Testis (tissue), 2 donors: ENCODE measurements at regions not wholly inside any gene's neighbourhood (a gene's known extent, or its start where the extent isn't known, plus 50 kb on each side); places are given as distances from the start of the nearest gene placed in this dataset.

Experiments used
- CTCF ChIP-seq, 3 experiments: fragments of 450-650 bp in 2 of 3; fragments of 200-600 bp in 1 of 3; sonication (generic) in 1 of 3; IDR thresholded peaks; one replicate each; pipeline ENCODE4 v1.5.1; 2016 to 2019; ENCODE audit warnings: antibody characterized with exemption in 3 of 3, mild to moderate bottlenecking in 2 of 3, moderate library complexity in 1 of 3
- POLR2A ChIP-seq: fragments of 450-650 bp; IDR thresholded peaks from one replicate; pipeline ENCODE4 v1.6.1; 2017; ENCODE audit warnings: antibody characterized with exemption, mild to moderate bottlenecking, moderate library complexity

- TF ChIP-seq CTCF (IDR thresholded peaks at IDR 0.05) (no peak), POLR2A (no peak)
Measured at GRCh38 chr6:166019214-166019613, 148.4 kb downstream of the TBXT start.
